Psoas muscle (tissue), 7 donors: ENCODE measurements at regions not wholly inside any gene's neighbourhood (a gene's known extent, or its start where the extent isn't known, plus 50 kb on each side); places are given as distances from the start of the nearest gene placed in this dataset.

Experiments used
- ATAC-seq, 4 donors: fragments of 200-7000 bp; cut with Tn5 transposase; one replicate each; pipeline ENCODE4 v1.9.1; 2020; ENCODE audit warnings: moderate library complexity in 3 of 4, mild to moderate bottlenecking in 2 of 4
- DNase-seq, 2 donors: peaks; one replicate each; pipeline ENCODE4 v3.0.0-alpha.2; 2020
- H3K27ac ChIP-seq: fragments of 200-600 bp; one replicate; pipeline ENCODE4 v1.8.0; 2022
- H3K27me3 ChIP-seq, 3 donors: fragments of 200-600 bp in 1 of 3; one replicate each; pipeline versions ENCODE4 v1.6.1 to v1.8.0; 2013 to 2022; ENCODE audit warnings: low read length in 2 of 3, mild to moderate bottlenecking in 2 of 3, moderate library complexity in 1 of 3; ENCODE audit not compliant: insufficient read depth in 3 of 3
- H3K36me3 ChIP-seq, 2 donors: fragments of 200-600 bp in 1 of 2; one replicate each; pipeline versions ENCODE4 v1.6.1 to v1.8.0; 2013 to 2022; ENCODE audit warnings: low read depth in 1 of 2, mild to moderate bottlenecking in 1 of 2, moderate library complexity in 1 of 2; ENCODE audit not compliant: insufficient read depth in 1 of 2
- H3K4me1 ChIP-seq: fragments of 200-600 bp; one replicate; pipeline ENCODE4 v1.8.0; 2022
- H3K4me3 ChIP-seq: fragments of 200-600 bp; one replicate; pipeline ENCODE4 v1.8.0; 2022; ENCODE audit warnings: mild to moderate bottlenecking
- H3K9me3 ChIP-seq: fragments of 200-600 bp; one replicate; pipeline ENCODE4 v1.8.0; 2022
- CTCF ChIP-seq: fragments of 200-600 bp; IDR thresholded peaks from one replicate; pipeline ENCODE4 v1.8.0; 2022; ENCODE audit warnings: antibody characterized with exemption
- WGBS, 3 donors: extraction: QIAGEN DNeasy Blood & Tissue Kit; methylation state at CpG; one replicate each; pipeline versions ENCODE4 v1.1.6 to v1.1.7; 2013; 5-methylcytosine and 5-hydroxymethylcytosine counted together
- intact Hi-C, 2 donors: fragments of 100-400 bp; cut with DNase I; formaldehyde crosslinking; loops; one replicate each; pipeline versions ENCODE4 v1.11.0 to v1.14.2; 2022
- donor health status: healthy with polysubstance abuse.
- donor health status: DM: no; HTN: no; CAD: no; lungs with moderate emphysema.
- donor health status: Bipolar disorder and iron deficiency.
- donor health status: healthy.
- donor health status: DM: yes; HTN: yes; CAD: no.
- donor health status: DM: no; HTN: no; CAD: no.
- donor health status: DM: yes; HTN: yes; CAD: no.

- no peaks in the 10 kb centered on the region for H3K9me3 ChIP-seq
- no peaks in the 10 kb centered on the region for H3K36me3 ChIP-seq
- ATAC-seq (no peak), DNase-seq (no peak)
- H3K27ac ChIP-seq, result no peak overlapping the region
- no peaks in the 10 kb centered on the region for H3K4me1 ChIP-seq
- H3K4me3 ChIP-seq, result no peak overlapping the region
- intact Hi-C loops, result no loop called here
- 89 to 94% (median 89%) methylated on average over 5 of the region's 5 CpGs for WGBS, 3 donors
- TF ChIP-seq CTCF, result no peak
- no peaks in the 10 kb centered on the region for H3K27me3 ChIP-seq
Observed at GRCh38 chr4:26183017-26183416, 137.8 kb upstream of the RBPJ start.

- Histone ChIP-seq H3K4me1 (no peaks in the 10 kb centered on the region), H3K4me3 (no peak overlapping the region), H3K27ac (no peak overlapping the region), H3K36me3 (no peaks in the 10 kb centered on the region), H3K27me3 (no peaks in the 10 kb centered on the region), H3K9me3 (no peaks in the 10 kb centered on the region)
- ATAC-seq, result no peak
- no peak for DNase-seq
- intact Hi-C loops, result no loop called here
- 92 to 96% (median 95%) methylated on average over 7 of the region's 7 CpGs for WGBS, 3 donors
- no peak for TF ChIP-seq CTCF
Observed at GRCh38 chr4:26185436-26185835, 135.4 kb upstream of the RBPJ start.

- H3K27ac ChIP-seq, result no peak overlapping the region
- no peaks in the 10 kb centered on the region for H3K9me3 ChIP-seq
- TF ChIP-seq CTCF, result no peak
- H3K36me3 ChIP-seq, result no peaks in the 10 kb centered on the region
- WGBS, 3 donors, result 70 to 80% (median 80%) methylated on average over 2 of the region's 2 CpGs
- no peak for DNase-seq
- no peak for ATAC-seq
- no peaks in the 10 kb centered on the region for H3K4me1 ChIP-seq
- intact Hi-C loops, result no loop called here
- no peak overlapping the region for H3K4me3 ChIP-seq
- no peaks in the 10 kb centered on the region for H3K27me3 ChIP-seq
Observed at GRCh38 chr4:26191353-26191752, 129.5 kb upstream of the RBPJ start.

GRCh38 chr4:26192899-26193869 is 127.6 kb upstream of the RBPJ start:
- intact Hi-C loops, result no loop called here
- no peaks in the 10 kb centered on the region for H3K9me3 ChIP-seq
- no peak for TF ChIP-seq CTCF
- H3K4me3 ChIP-seq, result no peak overlapping the region
- no peak overlapping the region for H3K27ac ChIP-seq
- no peaks in the 10 kb centered on the region for H3K4me1 ChIP-seq
- ATAC-seq (no peak), DNase-seq (no peak)
- no peaks in the 10 kb centered on the region for H3K27me3 ChIP-seq
- no peaks in the 10 kb centered on the region for H3K36me3 ChIP-seq
- WGBS, 3 donors, result 62 to 71% (median 66%) methylated on average over 9 of the region's 9 CpGs
